HG02798 (cell line): ENCODE measurements at regions not wholly inside any gene's neighbourhood (a gene's known extent, or its start where the extent isn't known, plus 50 kb on each side); places are given as distances from the start of the nearest gene placed in this dataset.

Experiments
- ATAC-seq: cut with Tn5 transposase; IDR thresholded peaks from one replicate; pipeline ENCODE4 v1.9.1; 2021; ENCODE audit warnings: mild to moderate bottlenecking; ENCODE audit not compliant: unreplicated experiment, poor library complexity

DNA sequence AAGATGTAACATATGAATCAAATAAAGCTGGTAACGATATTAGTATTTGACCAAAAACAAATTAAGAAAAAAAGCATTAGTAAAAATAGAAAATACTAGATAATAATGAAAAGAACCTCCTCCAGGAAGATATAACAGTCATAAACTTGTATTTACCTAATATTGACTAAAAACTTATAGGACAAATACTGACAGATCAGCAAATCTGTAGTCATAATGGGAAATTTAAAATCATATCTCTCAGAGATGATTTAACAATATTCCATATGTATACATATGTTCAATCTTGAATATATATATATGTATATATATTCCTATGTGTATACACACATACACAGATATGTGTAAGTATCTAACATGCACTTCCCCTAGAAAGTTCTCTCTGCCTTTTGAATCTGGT, 52.0 kb upstream of the FGGY start:
- no peak for ATAC-seq
